Mononuclear cell (primary cell): ENCODE measurements at regions not wholly inside any gene's neighbourhood (a gene's known extent, or its start where the extent isn't known, plus 50 kb on each side); places are given as distances from the start of the nearest gene placed in this dataset.
"Not testable (repeated sequence)": the region's sequence is repeated elsewhere in the genome, so short reads cannot be mapped to it uniquely, and the experiment has no call there.

Source experiments
- H3K27me3 ChIP-seq: 2 replicates; pipeline ENCODE4 v1.6.0; 2011; ENCODE audit warnings: low read length, control low read depth; ENCODE audit not compliant: insufficient read depth
- H3K4me1 ChIP-seq: 2 replicates; pipeline ENCODE4 v1.5.1; 2011; ENCODE audit warnings: mild to moderate bottlenecking, low read length, control low read depth; ENCODE audit not compliant: insufficient read depth
- H3K4me3 ChIP-seq: 2 replicates; pipeline ENCODE4 v1.5.1; 2011; ENCODE audit warnings: mild to moderate bottlenecking, low read length, moderate library complexity
- H3K9me3 ChIP-seq: 2 replicates; pipeline ENCODE4 v1.5.1; 2011; ENCODE audit warnings: low read depth, mild to moderate bottlenecking, control low read depth, low read length

GRCh38 chr4:26010304-26010703, 96.3 kb downstream of the SMIM20 start:
- peaks cover 8% of the 10 kb centered on the region for H3K27me3 ChIP-seq
- peaks cover 3% of the 10 kb centered on the region for H3K4me1 ChIP-seq
- no peaks in the 10 kb centered on the region for H3K9me3 ChIP-seq
- no peak overlapping the region for H3K4me3 ChIP-seq

- no peak overlapping the region for H3K4me3 ChIP-seq
- no peaks in the 10 kb centered on the region for H3K9me3 ChIP-seq
- no peaks in the 10 kb centered on the region for H3K4me1 ChIP-seq
- peaks cover 8% of the 10 kb centered on the region for H3K27me3 ChIP-seq
These were observed 99.6 kb downstream of the SMIM20 start for GRCh38 chr4:26013629-26014028.

DNA sequence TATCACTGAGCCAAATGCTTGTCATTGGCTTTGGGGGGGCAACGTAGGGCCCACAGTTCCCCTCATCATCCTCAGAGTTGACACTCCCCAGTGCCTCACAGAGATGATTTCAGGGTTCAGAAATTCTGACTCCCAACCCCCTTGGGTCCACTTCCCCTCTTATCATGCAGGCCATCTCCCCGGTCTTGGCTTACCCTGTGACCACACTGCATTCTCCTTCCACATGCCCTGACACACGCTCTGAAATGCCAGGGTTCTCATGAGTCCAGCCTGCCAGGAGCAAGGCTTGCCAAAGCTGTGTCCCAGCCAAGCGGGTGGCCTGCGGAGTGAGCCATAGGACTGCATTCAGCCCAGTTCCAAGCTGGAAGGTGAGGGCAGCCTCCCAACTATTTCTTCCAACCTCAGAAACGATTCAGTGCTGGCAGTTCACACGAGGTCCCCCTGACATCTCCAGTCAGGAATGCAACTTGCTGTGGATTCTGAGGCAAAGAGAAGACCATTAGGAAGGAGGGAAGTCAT, 101.2 kb downstream of the SMIM20 start:
- Histone ChIP-seq H3K4me3 (no peak overlapping the region), H3K27me3 (peaks cover 8% of the 10 kb centered on the region), H3K9me3 (no peaks in the 10 kb centered on the region), H3K4me1 (no peaks in the 10 kb centered on the region)

GRCh38 chr4:26015906-26016305, 101.9 kb downstream of the SMIM20 start:
- H3K4me1 ChIP-seq = no peaks in the 10 kb centered on the region
- no peak overlapping the region for H3K4me3 ChIP-seq
- H3K9me3 ChIP-seq = no peaks in the 10 kb centered on the region
- H3K27me3 ChIP-seq = peaks cover 6% of the 10 kb centered on the region

DNA sequence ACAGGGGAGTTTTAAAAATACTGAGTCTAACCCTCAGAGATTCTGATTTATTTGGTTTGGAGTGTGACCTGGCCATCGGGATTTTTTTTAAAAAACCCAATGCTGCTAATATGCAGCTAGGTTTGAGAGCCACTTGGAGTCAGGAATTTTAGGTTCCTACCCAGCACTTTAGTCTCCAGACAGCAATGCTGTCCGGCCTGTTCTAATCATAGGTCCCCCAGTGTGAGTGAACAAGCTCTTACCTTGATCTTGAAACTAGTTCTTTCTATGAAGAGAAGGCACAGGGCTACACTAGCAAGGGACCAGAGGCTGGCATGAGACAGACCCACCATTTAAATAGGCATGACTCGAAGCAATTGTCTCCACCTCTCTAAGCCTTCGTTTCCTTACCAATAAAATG, 103.5 kb downstream of the SMIM20 start:
- Histone ChIP-seq H3K27me3 (peaks cover 7% of the 10 kb centered on the region), H3K4me3 (no peak overlapping the region), H3K4me1 (no peaks in the 10 kb centered on the region), H3K9me3 (no peaks in the 10 kb centered on the region)

GRCh38 chr4:26017961-26018700, 104.1 kb downstream of the SMIM20 start:
- H3K27me3 ChIP-seq, H3K4me3 ChIP-seq, H3K4me1 ChIP-seq, H3K9me3 ChIP-seq: not testable (repeated sequence)

DNA sequence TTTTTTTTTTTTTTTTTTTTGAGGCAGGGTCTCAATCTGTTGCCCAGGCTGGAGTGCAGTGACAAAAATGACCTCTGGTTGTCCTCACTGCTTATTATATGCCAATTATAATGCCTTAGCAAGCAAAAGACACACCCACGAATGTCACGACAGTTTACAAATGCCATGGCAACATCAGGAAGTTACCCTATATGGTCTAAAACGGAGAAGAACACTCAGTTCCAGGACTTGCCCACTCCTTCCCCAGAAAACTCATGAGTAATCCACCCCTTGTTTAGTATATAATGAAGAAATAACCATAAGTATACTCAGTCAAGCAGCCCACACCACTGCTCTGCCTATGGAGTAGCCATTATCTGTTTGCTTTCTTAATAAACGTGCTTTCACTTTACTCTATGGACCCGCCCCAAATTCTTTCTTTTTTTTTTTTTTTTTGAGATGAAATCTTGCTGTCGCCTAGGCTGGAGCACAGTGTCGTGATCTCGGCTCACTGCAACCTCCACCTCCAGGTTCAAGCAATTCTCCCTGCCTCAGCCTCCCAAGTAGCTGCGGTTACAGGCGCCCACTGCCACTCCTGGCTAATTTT, 106.2 kb downstream of the SMIM20 start:
- no peak overlapping the region for H3K4me3 ChIP-seq
- H3K4me1 ChIP-seq = no peaks in the 10 kb centered on the region
- no peaks in the 10 kb centered on the region for H3K9me3 ChIP-seq
- H3K27me3 ChIP-seq = peaks cover 3% of the 10 kb centered on the region

DNA sequence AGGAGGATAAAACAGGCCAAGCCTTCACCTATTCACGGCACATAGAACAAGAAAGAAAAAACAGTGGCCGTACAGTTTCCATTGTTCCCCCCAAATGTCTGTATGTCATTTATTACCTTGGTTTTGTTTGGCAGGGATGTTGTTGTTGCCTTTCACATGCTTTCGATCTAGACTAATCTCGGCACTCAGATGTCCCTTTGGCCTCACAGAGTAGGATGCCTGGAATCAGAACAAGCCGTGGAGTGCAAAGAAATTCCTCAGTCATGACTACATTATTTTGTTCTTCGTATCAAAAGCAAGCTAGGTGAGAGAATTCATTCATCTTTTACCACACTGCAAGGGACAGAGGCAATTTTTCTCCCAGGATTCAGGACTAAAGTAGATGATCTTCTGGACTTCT, 106.9 kb downstream of the SMIM20 start:
- no peak overlapping the region for H3K4me3 ChIP-seq
- H3K4me1 ChIP-seq = no peaks in the 10 kb centered on the region
- H3K9me3 ChIP-seq = no peaks in the 10 kb centered on the region
- peaks cover 3% of the 10 kb centered on the region for H3K27me3 ChIP-seq

DNA sequence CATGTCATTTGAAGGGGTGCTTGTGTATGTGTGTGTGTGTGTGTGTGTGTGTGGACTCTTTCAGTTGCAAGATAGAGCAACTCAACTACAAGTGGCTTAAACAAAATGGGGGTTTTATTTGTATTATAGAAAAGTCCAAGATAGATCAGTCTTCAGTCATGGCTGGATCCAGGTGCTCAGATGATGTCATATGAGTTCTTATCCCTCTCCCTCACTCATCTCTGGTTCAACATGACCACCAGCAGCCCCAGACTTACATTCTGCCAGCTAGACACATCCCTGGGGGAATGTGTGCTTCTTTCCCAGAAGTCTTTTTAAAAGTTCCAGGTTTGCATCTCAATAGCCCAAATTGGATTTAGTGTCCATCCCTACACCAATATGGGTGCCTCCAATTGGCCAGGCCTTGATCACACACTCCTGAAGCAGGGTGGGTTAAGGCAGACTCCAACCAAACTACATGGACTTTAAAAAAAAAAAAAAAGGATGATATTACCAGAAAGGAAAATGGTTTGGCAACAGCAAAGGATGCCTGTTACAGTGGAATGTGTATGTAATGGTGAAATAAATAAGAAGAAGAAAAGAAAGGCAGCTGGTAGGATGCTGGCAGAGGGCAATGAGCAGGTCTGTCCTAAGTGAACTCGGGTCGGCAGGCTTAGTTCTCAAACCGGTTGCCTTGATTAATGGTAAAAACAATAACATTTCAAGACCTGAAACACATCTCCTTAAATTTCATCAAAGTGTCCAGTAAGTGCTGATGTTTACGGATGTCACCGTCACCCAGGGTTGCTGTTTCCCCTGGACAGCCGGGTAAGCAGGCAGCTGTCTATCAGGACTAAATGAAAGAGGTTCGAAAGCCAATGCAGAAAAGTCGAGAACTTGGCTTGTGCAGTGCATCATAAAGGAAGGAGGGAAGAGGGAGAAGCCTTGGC, 107.7 kb downstream of the SMIM20 start:
- H3K9me3 ChIP-seq = no peaks in the 10 kb centered on the region
- H3K27me3 ChIP-seq = peaks cover 3% of the 10 kb centered on the region
- H3K4me1 ChIP-seq = no peaks in the 10 kb centered on the region
- H3K4me3 ChIP-seq = no peak overlapping the region

GRCh38 chr4:26022346-26023202, 108.6 kb downstream of the SMIM20 start:
- Histone ChIP-seq H3K4me1 (no peaks in the 10 kb centered on the region), H3K27me3 (peaks cover 3% of the 10 kb centered on the region), H3K4me3 (no peak overlapping the region), H3K9me3 (no peaks in the 10 kb centered on the region)

GRCh38 chr4:26023203-26023972, 109.4 kb downstream of the SMIM20 start:
- Histone ChIP-seq H3K27me3 (peaks cover 3% of the 10 kb centered on the region), H3K4me3 (no peak overlapping the region), H3K4me1 (no peaks in the 10 kb centered on the region), H3K9me3 (no peaks in the 10 kb centered on the region)

DNA sequence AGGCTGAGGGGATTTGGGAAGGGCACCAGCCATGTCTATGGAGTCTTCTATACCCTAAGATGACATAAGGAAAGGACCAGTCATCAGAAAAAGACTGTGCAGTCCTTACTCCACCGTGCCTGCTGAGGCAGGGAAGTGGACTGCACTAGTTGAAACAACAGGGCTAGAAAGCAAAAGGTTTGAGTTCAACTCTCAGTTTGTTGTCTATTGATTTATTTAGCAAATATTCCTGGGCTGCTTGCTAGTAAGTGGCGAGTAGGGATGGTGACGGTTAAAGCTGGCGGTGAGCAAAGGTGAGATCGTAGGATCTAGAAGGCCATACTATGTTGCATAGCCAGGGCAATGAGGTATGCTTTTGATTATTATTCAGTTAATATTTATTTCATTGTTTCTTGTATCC, 110.1 kb downstream of the SMIM20 start:
- Histone ChIP-seq H3K4me1 (no peaks in the 10 kb centered on the region), H3K4me3 (no peak overlapping the region), H3K9me3 (no peaks in the 10 kb centered on the region), H3K27me3 (peaks cover 3% of the 10 kb centered on the region)

DNA sequence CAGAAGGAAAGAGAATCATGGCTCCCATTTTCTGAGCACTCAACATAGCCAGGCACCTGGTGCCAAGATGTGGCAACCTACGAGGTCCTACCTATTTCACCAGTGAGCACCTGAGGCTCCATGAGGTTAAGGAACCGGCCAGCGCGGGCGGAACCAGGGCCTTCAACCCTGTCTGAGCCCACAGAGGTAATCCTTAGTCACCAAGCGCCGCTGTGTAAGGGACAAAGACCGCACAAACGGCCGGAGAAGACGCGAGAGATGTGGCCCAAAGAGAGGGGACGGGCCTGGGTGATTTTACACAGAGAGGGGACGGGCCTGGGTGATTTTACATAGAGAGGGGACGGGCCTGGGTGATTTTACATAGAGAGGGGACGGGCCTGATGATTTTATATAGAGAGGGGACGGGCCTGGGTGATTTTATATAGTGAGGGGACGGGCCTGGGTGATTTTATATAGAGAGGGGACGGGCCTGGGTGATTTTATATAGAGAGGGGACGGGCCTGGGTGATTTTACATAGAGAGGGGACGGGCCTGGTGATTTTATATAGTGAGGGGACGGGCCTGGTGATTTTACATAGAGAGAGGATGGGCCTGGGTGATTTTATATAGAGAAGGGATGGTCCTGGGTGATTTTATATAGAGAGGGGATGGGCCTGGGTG, 114.2 kb downstream of the SMIM20 start:
- Histone ChIP-seq H3K4me1 (no peaks in the 10 kb centered on the region), H3K27me3 (peaks cover 8% of the 10 kb centered on the region)

More for the DNA sequence above, 114.2 kb downstream of the SMIM20 start:
- H3K4me3 ChIP-seq = no peak overlapping the region
- no peaks in the 10 kb centered on the region for H3K9me3 ChIP-seq
